ENCODE measurements at regions not wholly inside any gene's neighbourhood (a gene's known extent, or its start where the extent isn't known, plus 50 kb on each side); places are given as distances from the start of the nearest gene placed in this dataset.
"Not testable (repeated sequence)": the region's sequence is repeated elsewhere in the genome, so short reads cannot be mapped to it uniquely, and the experiment has no call there.

DNA sequence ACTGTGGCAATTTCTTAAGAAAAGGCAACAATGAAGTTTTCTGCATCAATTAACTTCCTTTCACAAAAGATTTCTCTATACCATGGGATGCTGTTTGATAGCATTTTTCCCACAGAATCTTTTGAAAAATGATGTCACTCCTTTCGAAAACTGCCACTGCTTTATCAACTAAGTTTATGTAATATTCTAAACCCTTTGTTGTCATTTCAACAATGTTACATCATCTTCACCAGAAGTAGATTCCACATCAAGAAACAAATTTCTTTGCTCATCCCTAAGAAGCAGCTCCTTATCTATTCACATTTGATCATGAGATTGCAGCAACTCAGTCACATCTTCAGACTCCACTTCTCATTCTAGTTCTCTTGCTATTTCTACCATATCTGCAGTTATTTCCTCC lies 116.1 kb upstream of the KCND3 start:
- DNase-seq: no peak

DNA sequence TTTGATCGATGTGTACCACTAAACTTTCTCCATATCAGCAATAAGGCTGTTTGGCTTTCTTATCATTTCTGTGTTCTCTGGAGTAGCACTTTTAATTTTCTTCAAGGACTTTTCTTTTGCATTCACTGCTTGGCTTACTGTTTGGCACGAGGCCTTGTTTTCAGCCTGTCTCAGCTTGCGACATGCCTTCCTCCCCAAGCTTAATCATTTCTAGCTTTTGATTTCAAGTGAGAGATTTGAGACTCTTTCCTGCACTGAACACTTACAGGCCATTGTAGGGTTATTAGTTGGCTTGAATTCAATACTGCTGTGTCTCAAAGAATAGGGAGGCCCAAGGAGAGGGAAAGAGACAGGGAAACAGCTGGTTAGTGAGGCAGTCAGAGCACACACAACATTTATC lies 120.6 kb upstream of the KCND3 start:
- no peak for DNase-seq

DNA sequence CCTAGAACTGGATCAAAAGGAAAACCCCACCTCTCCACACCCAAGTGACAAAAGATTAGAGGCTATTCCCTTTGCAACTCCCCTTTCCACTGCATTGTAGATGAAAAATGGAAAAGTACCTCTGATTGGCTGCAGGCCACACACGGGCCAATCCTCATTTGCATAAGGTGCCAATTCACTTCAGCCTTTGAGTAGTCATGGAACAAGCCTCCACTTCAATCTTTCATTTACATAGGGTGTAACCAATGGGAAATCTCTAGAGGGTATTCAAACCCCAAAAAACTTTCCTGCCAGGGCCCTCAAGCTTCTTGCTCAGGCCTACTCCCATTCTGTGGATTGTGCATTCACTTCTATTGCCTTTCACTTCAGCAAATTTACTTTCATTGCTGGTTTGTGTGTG lies 122.3 kb upstream of the KCND3 start:
- DNase-seq: no peak

DNA sequence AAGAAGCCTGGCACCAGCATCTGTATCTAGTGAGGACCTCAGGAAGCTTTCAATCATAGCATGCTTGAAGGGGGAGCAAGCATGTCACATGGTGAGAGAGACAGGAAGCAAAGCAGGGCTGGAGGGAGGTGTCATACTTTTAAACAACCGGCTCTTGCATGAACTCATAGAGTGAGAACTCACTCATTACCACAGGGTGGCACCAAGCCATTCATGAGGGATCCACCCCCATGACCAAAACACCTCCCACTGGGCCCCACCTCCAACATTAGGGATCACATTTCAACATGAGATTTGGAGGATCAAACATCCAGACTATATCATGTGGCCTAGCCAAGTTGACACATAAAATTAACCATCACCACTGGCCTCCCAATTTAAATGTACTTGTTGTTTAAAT lies 125.1 kb upstream of the KCND3 start:
- no peak for DNase-seq

DNA sequence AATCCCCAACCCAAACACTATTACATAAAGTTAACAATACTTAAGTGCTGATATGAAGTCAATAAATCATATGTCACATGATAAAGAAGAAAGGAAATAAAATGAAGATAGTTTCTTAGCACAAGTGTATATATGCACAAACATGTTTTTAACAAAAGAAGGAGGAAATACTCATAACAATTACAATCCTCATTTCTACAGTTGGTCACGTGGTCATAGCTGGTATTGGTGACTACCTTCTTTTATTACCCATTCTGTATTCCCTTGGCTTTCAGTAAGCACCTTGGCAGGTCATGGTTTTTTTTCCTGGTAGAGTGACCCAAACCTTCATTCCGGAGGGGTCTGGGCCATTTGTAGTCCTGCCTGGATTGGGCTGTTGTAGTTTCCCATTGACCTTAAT lies 137.1 kb upstream of the KCND3 start:
- no peak for DNase-seq

DNA sequence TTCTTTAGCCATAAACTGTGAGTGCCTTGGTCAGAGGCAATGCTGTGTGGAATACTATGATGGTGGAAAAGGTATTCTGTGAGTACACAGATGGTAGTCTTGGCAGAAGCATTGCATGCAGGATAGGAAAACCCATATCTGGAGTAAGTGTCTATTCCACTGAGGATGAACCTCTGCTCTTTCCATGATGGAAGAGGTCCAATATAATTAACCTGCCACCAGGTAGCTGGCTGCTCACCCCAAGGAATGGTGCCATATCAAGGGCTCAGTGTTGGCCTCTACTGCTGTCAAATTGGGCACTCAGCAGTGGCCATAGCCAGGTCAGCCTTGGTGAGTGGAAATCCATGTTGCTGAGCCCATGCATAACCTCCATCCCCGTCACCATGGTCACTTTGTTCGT lies 138.1 kb upstream of the KCND3 start:
- not testable (repeated sequence) for DNase-seq

DNA sequence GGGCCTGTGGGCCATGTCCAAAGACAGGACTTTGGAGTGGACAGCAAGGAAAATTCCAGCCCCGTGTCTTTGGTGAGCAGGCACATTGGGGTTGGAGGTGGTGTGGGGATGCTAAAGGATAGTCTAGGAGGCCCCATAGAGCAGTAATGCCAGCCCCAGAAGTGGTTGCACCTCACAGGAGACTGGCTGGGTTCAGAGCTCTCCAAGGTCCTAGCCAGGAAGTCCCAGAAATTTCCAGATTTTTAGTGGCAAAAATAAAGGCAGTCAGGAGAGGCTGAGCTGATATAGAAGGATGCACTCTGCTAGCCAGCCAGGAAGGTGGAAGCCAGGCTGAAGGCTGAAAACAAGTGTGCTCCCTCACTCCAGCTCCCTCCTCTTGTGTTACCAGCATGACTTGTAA lies 144.0 kb upstream of the KCND3 start:
- no peak for DNase-seq

DNA sequence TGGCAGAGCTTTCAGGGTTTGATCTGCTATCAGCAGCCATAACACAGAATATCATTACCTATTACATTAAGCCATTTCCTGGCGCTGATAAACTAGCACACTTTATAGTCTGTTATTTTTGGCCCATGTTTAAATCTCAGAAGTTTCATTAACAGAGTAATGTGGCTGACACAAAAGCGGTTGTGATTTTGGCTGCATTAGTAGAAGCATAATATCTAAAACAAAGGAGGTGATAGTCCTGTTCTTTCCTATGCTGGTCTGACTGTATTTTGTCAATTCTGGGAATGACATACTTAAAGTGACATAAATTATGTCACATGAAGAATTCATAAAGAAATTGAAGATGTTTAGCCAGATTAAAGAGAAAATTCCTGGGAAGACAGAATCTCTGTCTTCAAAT lies 151.3 kb upstream of the KCND3 start:
- DNase-seq: no peak

DNA sequence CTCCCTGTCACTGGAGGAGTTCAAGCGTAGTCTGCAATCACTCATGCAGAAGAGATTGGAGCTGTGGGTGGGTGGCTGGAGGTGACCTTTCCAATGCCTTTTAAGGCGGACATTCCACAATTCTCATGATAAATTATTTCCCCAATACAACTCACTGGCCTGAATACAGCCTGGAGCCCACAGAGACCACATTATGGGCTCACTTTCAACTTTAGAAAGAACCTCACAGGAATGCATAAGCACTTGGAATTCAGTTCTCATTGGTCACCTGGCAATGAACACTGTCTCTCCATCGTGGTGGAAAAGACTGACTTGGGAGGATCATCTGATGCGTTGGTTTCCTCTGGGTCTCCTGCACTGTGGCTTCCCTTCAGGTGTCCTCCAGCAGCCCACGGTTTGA lies 151.8 kb upstream of the KCND3 start:
- DNase-seq: no peak

DNA sequence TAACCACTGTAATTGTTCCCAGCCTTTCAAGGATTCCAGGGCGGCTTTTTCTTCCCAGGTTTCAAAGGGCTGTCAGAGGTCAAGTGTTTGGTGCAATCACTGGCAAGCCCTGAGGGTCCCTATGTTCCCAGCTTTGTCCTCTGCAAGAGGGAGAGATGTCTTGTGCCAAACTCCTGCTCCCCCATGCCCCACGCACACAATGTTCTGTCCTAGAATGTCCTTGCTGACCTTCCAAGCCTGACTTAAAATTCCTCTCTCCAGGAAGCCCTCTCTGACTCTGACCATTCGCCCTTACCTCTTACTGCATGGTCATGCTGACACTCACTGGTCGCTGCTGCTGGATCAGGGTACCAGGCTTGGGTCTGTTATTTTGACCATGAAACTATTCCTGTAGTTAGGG lies 152.5 kb upstream of the KCND3 start:
- no peak for DNase-seq

DNA sequence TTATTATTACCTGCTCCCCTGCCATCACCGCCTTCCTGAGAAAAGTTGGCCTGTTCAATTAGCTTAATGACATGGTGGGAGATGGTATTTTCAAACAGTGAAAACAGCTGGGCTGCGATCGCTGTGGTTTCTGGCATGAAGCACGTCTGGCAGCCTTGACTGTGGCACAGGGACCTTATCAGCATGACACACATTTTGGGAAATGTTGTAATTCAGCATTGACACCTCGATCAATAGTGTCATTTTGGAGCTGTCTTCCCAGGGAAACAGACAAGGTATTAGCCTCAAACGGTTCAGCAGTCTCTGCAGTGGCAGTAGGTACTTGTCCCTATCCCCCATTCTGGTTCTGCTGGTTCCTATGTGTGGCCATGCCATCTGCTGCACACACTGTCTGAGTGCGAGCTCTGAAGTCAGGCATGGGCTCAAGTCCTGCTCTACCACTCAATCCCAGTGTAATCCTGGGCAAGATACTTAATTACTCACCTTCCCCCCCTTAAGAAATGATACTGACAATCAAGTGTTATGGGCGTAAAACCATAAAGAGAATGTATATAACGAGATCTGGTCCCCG lies 154.5 kb upstream of the KCND3 start:
- no peak for DNase-seq

DNA sequence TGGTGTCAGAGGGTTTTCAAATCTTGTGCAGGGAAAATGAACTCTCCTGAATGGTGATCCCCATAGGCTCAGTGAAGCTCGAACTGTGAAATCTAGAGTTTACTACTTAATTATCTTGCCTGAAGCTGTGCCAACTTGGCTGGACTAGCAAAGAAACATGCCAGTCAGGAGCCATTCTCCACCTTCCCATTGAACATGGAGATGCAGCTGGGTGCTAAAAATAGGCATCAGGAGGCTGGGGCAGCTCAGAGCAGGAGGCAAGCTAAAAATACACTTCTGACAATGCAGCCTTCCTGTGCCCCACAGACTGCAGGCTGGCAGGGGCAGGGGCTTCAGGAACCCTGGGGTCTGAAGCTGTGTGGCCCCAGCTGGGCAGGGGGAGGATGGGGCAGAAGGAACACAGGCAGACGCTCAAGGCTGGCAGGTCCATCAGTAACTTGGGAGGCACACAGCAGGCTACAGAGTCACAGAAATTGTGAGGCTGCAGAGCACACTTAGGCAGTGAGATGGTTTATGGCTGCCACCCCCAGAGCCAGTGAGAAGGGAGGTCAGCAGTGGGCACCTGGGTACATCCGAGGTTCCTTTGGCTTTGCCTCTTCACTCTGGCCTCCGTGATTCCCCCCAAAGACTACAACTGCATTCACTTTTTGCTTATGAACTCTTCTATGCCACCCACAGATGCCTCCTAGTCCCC lies 155.4 kb upstream of the KCND3 start:
- DNase-seq: no peak

DNA sequence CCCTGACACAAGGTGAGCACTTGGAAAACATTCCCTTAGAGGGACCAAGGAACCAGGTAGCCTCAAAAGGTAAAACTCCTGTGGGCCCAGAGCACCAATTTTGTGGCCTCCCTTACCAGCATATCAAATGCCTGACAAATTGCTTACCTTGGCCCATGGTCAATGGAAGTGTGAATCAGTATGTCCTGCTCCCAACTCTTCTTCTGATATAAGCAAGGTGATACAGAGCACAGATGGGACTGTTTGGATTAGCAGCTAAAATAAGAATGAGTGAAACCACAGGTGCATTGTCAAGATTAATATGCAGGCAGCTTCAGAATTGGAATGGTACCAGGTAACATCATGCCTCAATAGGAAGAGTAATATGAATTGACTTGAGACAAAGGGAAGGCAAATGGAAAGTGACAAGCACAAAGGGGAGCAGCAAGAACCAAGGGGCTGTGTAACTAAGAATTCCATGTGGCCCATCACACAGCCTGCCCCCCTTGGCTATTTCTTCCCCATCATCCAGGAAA lies 156.8 kb upstream of the KCND3 start:
- DNase-seq: no peak

DNA sequence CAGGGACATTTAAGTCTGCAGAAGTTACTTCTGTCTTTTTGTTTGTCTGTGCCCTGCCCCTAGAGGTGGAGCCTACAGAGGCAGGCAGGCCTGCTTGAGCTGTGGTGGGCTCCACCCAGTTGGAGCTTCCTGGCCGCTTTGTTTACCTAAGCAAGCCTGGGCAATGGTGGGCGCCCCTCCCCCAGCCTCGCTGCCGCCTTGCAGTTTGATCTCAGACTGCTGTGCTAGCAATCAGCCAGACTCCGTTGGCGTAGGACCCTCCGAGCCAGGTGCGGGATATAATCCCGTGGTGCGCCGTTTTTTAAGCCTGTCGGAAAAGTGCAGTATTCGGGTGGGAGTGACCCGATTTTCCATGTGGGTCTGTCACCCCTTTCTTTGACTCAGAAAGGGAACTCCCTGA lies 170.7 kb upstream of the KCND3 start:
- DNase-seq: not testable (repeated sequence)

DNA sequence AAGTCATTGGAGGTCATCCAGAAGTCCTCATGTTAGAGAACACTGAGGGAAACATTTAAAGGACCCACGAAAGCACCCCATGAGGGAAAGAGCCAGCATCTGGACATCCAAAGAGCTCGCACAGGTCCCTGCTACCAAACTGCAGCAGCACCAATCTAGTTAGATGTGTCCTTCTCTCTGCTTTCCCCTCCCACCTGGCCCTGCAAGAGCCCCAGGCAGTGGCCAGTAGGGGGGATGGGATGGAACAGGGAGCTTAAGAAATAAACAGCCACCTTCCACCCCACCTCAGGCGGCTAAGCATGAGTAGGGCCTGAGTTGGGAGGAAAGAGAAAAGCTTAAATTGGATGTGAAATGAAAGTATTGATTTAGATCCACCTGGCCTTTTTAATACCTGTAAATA lies 175.9 kb upstream of the KCND3 start:
- no peak for DNase-seq

DNA sequence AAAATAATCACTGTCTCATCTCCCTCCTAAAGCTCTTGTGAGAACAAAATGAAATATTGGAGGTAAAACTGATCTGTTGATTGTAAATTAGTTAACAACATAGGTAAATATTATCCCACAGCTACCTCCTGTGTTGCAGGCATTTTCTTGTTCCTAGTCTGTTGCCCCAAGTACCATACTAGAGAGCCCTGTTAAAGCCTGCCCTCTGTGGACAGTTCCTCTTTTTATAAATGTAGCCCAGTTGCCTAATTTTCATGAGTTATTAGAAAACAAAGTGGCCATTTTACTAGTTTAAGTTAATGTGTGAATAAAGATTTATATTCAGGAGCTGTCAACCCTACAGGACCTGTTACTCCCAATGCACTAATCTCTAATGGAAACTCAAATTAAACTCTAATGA lies 180.0 kb upstream of the KCND3 start:
- DNase-seq: no peak

DNA sequence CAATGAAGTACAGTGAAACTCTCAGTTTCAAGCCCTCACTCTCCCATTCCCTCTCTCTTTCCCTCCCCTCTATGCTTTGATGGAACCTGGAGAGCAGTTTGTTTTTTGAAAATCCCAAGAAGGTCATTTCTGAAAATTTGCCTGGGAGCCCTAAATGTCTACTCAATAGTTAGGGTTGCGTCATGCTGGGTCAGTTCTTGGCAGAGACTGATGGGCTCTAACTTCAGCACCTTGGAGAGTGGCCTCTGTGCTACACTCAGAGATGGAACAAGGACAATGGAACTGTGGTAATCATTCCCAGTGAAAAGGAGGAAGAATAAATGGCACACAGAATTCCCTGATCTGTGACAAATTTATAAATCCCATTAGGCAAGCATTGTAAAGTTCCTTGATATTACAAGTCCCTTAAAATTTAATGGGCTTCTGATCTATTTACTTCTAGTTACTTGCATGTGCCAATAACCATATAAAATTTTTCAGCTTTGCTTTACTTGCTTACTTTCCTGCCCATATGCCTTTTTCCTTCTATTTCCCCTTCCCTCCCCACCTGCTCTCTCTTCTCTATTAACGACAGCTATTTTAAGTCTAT lies 182.9 kb upstream of the KCND3 start:
- DNase-seq: no peak

DNA sequence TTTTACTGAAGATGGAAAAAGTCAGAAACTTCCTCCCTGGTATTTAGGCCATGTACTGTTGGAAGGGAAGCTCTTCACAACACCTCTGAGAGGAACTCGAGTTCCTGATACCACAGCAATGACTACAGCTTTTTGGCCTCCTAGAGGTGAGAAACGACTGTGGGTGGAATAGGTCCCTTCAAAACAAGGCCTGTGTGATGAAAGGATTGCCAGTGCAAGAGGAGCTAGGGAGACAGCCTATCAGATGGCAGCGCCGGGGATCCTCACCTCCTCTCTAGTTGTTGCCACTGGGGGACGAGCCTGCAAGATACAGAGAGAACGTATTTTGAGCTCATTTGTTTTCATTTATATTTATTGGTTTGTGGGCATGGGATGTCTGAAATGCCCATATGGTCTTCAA lies 187.8 kb upstream of the KCND3 start:
- no peak for DNase-seq

DNA sequence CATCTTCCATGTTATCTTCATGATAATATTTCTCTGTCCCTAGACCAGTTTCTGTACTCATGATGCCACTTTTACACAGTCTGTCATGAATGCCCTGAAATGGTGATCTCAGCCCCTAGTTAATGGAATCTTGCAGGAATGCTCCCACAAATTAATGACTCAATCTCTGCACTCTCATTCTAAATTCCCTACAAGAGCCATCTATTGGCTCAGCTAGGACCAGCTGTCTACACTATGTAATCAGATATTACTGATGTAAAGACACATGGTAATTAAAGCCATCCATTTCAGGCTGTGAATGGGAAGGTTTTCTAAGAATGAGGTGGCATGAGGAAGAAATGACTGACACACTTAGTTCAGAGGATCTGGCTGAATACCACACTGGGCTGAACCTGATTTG lies 199.1 kb upstream of the KCND3 start:
- no peak for DNase-seq

DNA sequence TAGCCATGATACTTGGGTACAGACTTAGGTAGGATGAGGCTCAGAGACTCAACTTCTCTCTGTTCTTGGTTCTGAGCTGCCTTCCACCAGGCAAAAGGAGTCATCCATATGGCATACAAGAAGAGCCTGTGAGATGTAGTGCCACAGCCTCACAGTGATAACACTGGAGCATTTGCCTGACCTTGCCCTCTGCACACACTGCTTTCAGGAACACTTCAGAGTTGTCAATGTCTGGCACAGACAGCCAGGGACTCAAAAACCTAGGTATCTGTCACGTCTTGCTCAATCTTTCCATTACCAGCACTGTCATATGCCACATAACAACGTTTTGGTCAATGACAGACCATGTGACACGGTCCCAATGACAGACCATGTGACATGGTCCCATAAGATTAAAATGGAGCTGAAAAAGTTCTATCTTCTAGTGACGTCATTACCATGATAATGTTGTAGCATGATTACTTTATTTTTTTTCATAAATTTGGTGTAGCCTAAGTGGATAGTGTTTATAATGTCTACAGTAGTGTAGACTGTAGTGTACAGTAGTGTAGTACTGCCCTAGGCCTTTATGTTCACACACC lies 199.9 kb upstream of the CTTNBP2NL start:
- no peak for DNase-seq

DNA sequence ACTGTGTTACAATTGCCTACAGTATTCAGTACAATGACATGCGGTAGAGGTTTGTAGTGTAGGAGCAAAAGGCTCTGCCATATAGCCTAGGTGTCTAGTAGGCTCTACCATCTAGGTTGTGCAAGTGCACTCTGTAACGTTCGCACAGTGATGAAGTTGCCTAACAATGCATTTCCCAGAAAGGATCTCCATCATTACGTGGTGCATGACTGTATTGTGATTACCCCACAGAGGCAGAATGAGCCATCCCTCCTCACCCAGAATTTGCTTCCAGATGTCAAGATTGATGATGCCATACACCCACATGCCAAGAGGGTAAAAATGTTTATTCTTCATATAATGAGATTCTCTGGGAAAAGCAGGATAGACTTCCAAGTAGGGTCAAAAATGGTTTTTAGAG lies 199.3 kb upstream of the CTTNBP2NL start:
- DNase-seq: no peak

DNA sequence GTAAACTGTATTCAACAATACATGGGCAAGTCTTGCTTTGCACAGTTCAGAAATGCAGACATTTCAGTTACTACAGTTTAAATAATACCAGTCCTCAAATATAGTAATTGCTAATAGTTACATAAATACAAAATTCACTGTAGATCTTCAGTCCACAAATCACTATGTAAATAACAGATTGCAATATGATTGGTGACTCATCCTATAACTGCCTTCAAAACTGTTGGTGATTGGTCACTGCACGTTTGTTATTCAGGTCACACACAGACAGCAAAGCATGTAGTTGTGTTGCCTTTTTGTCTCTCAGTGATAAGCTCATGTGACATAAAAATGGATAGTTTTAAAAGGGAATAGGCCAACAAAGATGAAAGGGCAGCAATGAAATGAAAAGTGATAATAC lies 186.5 kb upstream of the CTTNBP2NL start:
- DNase-seq: no peak

DNA sequence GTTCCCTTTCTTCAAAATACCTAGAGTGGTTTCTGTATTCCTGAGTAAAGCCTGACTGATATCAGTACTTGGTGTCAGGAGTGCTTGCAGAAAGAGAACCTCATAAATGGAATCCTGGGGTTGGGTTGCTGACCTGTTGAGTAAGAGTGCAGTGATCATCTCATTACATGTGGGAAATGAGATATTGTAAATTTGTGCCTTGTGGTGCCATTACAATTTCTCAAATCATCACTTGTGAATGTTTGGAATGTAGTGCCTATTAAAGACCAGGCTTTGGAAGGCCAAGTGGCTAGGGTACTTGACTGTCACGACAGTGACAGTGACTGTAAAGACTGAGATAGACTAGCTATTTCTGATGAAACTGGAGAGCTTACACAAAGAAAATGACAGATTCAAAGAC lies 176.7 kb upstream of the CTTNBP2NL start:
- no peak for DNase-seq

DNA sequence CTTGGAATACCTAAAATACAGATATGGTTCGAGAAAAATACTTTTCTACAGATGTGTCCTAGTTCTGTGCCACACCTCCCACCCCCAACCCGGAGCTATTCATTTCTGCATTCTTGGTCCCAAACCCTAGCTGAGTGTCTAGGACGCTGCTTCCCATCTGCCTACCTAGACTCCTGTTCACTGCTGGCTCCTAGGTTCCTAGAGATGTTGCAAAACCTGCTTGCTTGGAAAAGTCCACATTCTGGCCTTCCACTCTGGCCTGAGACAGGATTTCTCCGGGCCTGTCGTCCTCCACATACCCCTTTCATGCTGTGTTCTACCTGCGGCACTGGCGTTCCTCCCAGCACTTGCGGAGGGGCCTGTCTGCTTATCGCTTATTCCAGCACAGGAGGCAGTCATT lies 165.8 kb upstream of the CTTNBP2NL start:
- DNase-seq: no peak

All from activated CD8-positive, alpha-beta memory T cell treated with anti-CD3 and anti-CD28 coated beads, Interleukin-2, amount 50 U/mL, for 48 hours (primary cell).